IMR-90 (cell line): ENCODE measurements at regions not wholly inside any gene's neighbourhood (a gene's known extent, or its start where the extent isn't known, plus 50 kb on each side); places are given as distances from the start of the nearest gene placed in this dataset.

ENCODE experiments used
- ATAC-seq: fragments of 200-7000 bp; cut with Tn5 transposase; 2 replicates; pipeline ENCODE4 v1.9.1; 2020; ENCODE audit warnings: low read depth, mild to moderate bottlenecking, moderate library complexity
- BruUV-seq: library from RNA; stranded (reverse); fragments of 400-500 nt; replicated peaks from 2 replicates; lab custom pipeline; 2021; lab: Mats Ljungman, UMichigan
- CTCF ChIA-PET: fragments of 300-600 bp; formaldehyde crosslinking; extraction: SDS; loops from one replicate; lab custom pipeline; 2021; ENCODE audit warnings: antibody characterized with exemption; lab: Yijun Ruan, JAX
- POLR2A ChIA-PET: fragments of 300-600 bp; sonication (Branson Sonifier 250); formaldehyde crosslinking; loops from one replicate; lab custom pipeline; 2022; ENCODE audit warnings: antibody characterized with exemption; ENCODE audit not compliant: unreplicated experiment; lab: Charles Lee
- DNase-seq: peaks from one replicate; pipeline ENCODE4 v3.0.0; 2013
- H2AFZ ChIP-seq: replicated peaks from 2 replicates; pipeline ENCODE3; 2013; ENCODE audit warnings: low read length, mild to moderate bottlenecking; ENCODE audit not compliant: poor library complexity
- H2AK5ac ChIP-seq: 2 replicates; pipeline ENCODE4 v1.6.1; 2013; ENCODE audit warnings: low read depth, low read length, inconsistent platforms
- H2AK9ac ChIP-seq: replicated peaks from 2 replicates; pipeline ENCODE3; 2013; ENCODE audit warnings: mild to moderate bottlenecking, low read depth, low read length, moderate library complexity; ENCODE audit not compliant: poor library complexity
- H2BK120ac ChIP-seq: 2 replicates; pipeline ENCODE4 v1.6.1; 2013; ENCODE audit warnings: low read depth, low read length, inconsistent platforms
- H2BK15ac ChIP-seq: 3 replicates; pipeline ENCODE4 v1.6.1; 2013; ENCODE audit warnings: low read depth, low read length, inconsistent platforms
- H2BK20ac ChIP-seq: 2 replicates; pipeline ENCODE4 v1.6.1; 2013; ENCODE audit warnings: low read depth, mild to moderate bottlenecking, inconsistent platforms, low read length, moderate library complexity
- H2BK5ac ChIP-seq: 2 replicates; pipeline ENCODE4 v1.6.1; 2013; ENCODE audit warnings: mild to moderate bottlenecking, low read depth, low read length, inconsistent platforms; ENCODE audit not compliant: poor library complexity, severe bottlenecking
- H3K14ac ChIP-seq: replicated peaks from 2 replicates; pipeline ENCODE4 v1.6.1; 2013; ENCODE audit warnings: low read depth, low read length, inconsistent platforms
- H3K18ac ChIP-seq: 2 replicates; pipeline ENCODE4 v1.6.1; 2013; ENCODE audit warnings: low read depth, low read length, control low read depth
- H3K23ac ChIP-seq: 2 replicates; pipeline ENCODE4 v1.6.1; 2013; ENCODE audit warnings: low read depth, low read length, inconsistent platforms
- H3K27ac ChIP-seq: 2 replicates; pipeline ENCODE4 v1.5.1; 2013; ENCODE audit warnings: mild to moderate bottlenecking, control low read depth, low read length; ENCODE audit not compliant: insufficient read depth
- H3K27me3 ChIP-seq: 2 replicates; pipeline ENCODE4 v1.6.1; 2013; ENCODE audit warnings: low read length; ENCODE audit not compliant: control insufficient read depth, insufficient read depth
- H3K36me3 ChIP-seq: 2 replicates; pipeline ENCODE4 v1.6.1; 2013; ENCODE audit warnings: low read length, mixed read lengths; ENCODE audit not compliant: control insufficient read depth, insufficient read depth
- H3K4ac ChIP-seq: 2 replicates; pipeline ENCODE4 v1.6.1; 2013; ENCODE audit warnings: low read depth, low read length, inconsistent platforms
- H3K4me1 ChIP-seq: 2 replicates; pipeline ENCODE4 v1.6.1; 2013; ENCODE audit warnings: low read length, mixed read lengths; ENCODE audit not compliant: control insufficient read depth, insufficient read depth
- H3K4me2 ChIP-seq: 2 replicates; pipeline ENCODE4 v1.6.1; 2013; ENCODE audit warnings: low read depth, mild to moderate bottlenecking, control low read depth, low read length, moderate library complexity
- H3K4me3 ChIP-seq: 2 replicates; pipeline ENCODE4 v1.5.1; 2013; ENCODE audit warnings: low read depth, mild to moderate bottlenecking, control low read depth, low read length, moderate library complexity; ENCODE audit not compliant: insufficient read depth
- H3K56ac ChIP-seq: 2 replicates; pipeline ENCODE4 v1.6.1; 2013; ENCODE audit warnings: low read length, inconsistent platforms; ENCODE audit not compliant: insufficient read depth; ENCODE audit errors: extremely low read depth
- H3K79me1 ChIP-seq, 2 experiments: 2 replicates each; pipeline ENCODE4 v1.6.1; 2013; ENCODE audit warnings: low read length in 2 of 2, inconsistent platforms in 1 of 2, low read depth in 1 of 2
- H3K9ac ChIP-seq: 2 replicates; pipeline ENCODE4 v1.6.1; 2013; ENCODE audit warnings: low read depth, low read length, control low read depth
- H3K9me1 ChIP-seq: 2 replicates; pipeline ENCODE4 v1.6.1; 2013; ENCODE audit warnings: low read length, inconsistent platforms; ENCODE audit not compliant: insufficient read depth
- H3K9me3 ChIP-seq: 2 replicates; pipeline ENCODE4 v1.6.1; 2013; ENCODE audit warnings: low read length; ENCODE audit not compliant: control insufficient read depth, insufficient read depth
- H4K20me1 ChIP-seq: 2 replicates; pipeline ENCODE4 v1.6.1; 2013; ENCODE audit warnings: low read length, inconsistent platforms; ENCODE audit not compliant: insufficient read depth
- H4K5ac ChIP-seq: 2 replicates; pipeline ENCODE4 v1.6.1; 2013; ENCODE audit warnings: mild to moderate bottlenecking, low read depth, low read length, control low read depth
- H4K8ac ChIP-seq, 2 experiments: 2 replicates each; pipeline ENCODE4 v1.6.1; 2013; ENCODE audit warnings: low read depth in 2 of 2, low read length in 2 of 2, control low read depth in 1 of 2, inconsistent platforms in 1 of 2
- H4K91ac ChIP-seq: 2 replicates; pipeline ENCODE4 v1.6.1; 2013; ENCODE audit warnings: low read depth, low read length, inconsistent platforms; ENCODE audit not compliant: insufficient read depth
- BHLHE40 ChIP-seq: fragments of 150-350 bp; IDR thresholded peaks from 2 replicates; pipeline ENCODE4 v1.6.1; 2016; ENCODE audit warnings: mild to moderate bottlenecking, low read depth, low read length
- MXI1 ChIP-seq: IDR thresholded peaks from 2 replicates; pipeline ENCODE4 v1.6.1; 2012; ENCODE audit warnings: low read depth, mild to moderate bottlenecking, low read length, moderate library complexity, borderline replicate concordance
- SMC3 ChIP-seq: fragments of 150-350 bp; IDR thresholded peaks from 2 replicates; pipeline ENCODE4 v1.6.1; 2016; ENCODE audit warnings: low read depth, mild to moderate bottlenecking, antibody characterized with exemption, low read length, moderate library complexity
- WGBS, 2 experiments: methylation state at CpG; one replicate each; pipeline versions ENCODE4 v1.1.5 to v1.1.7; 2013; ENCODE audit warnings: missing lambda C conversion rate in 2 of 2; ENCODE audit not compliant: insufficient read length in 1 of 2; ENCODE audit errors: extremely low coverage in 2 of 2; 5-methylcytosine and 5-hydroxymethylcytosine counted together
- dilution Hi-C: fragments of 300-500 bp; cut with HindIII; formaldehyde crosslinking; loops from one replicate; pipeline ENCODE4 v1.14.3; 2018; ENCODE audit warnings: low sequenced_read_pairs; ENCODE audit not compliant: unreplicated experiment
- in situ Hi-C: fragments of 300-500 bp; cut with MboI; formaldehyde crosslinking; loops from 3 replicates; pipeline ENCODE4 v1.14.3; 2019; ENCODE audit warnings: low sequenced_read_pairs, inconsistent platforms, mixed read lengths
- intact Hi-C: fragments of 100-400 bp; cut with micrococcal nuclease; formaldehyde crosslinking; loops from 2 replicates; pipeline ENCODE4 v1.10.0; 2022

DNA sequence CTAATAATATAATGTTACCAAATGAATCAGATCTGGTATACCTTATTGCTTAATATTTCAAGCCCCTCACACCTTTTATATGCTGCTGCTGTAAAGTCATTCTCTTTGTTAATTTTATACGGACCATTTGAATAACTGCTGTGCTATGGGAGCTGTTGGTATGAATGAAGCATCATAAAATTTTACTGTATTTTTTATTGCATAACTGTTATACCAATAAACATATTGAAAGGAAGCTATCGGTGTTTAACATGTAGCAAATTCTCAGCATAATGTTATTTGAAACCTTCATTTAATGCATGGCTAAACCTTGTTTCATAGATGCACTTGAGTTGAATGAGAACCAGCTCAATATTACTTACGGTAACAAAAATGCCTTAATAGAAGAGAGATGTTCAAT, 1040.3 kb downstream of the SOCS6 start:
- no peak overlapping the region for H3K56ac ChIP-seq
- H4K8ac ChIP-seq, result no peak overlapping the region
- WGBS, 2 experiments, result no CpG with 5 or more reads among the region's 3 CpGs
- no peaks in the 10 kb centered on the region for H3K79me1 ChIP-seq
- no peak overlapping the region for H2BK120ac ChIP-seq
- no peak overlapping the region for H2AK5ac ChIP-seq
- intact Hi-C loops (no loop called here), in situ Hi-C loops (no loop called here), dilution Hi-C loops (no loop called here)
- no peaks in the 10 kb centered on the region for H3K27me3 ChIP-seq
- TF ChIP-seq MXI1, result no peak
- no peak for TF ChIP-seq SMC3
- no peak for TF ChIP-seq BHLHE40
- H3K4ac ChIP-seq, result no peak overlapping the region
- peaks cover 8% of the 10 kb centered on the region for H3K9me3 ChIP-seq
- H4K20me1 ChIP-seq, result no peaks in the 10 kb centered on the region
- no peak overlapping the region for H3K14ac ChIP-seq
- ATAC-seq, result no peak
- no peak overlapping the region for H3K23ac ChIP-seq
- ChIA-PET CTCF (no interaction called here), POLR2A (no interaction called here)
- H3K9me1 ChIP-seq, result no peaks in the 10 kb centered on the region
- no peak overlapping the region for H3K4me2 ChIP-seq
- no peak overlapping the region for H2AK9ac ChIP-seq
- H3K4me1 ChIP-seq, result no peaks in the 10 kb centered on the region
- H2AFZ ChIP-seq, result no peak overlapping the region
- no peak overlapping the region for H3K27ac ChIP-seq
- no peak overlapping the region for H2BK15ac ChIP-seq
- no peak overlapping the region for H3K9ac ChIP-seq
- H3K4me3 ChIP-seq, result no peak overlapping the region
- no peak overlapping the region for H3K18ac ChIP-seq
- BruUV-seq, result no TSS peak
- DNase-seq, result no peak
- no peak overlapping the region for H2BK20ac ChIP-seq
- H3K36me3 ChIP-seq, result no peaks in the 10 kb centered on the region
- no peak overlapping the region for H4K5ac ChIP-seq
- no peak overlapping the region for H4K91ac ChIP-seq
- H2BK5ac ChIP-seq, result no peak overlapping the region
